GM12878 (cell line): ENCODE measurements at regions not wholly inside any gene's neighbourhood (a gene's known extent, or its start where the extent isn't known, plus 50 kb on each side); places are given as distances from the start of the nearest gene placed in this dataset.

Experiments used
- ATAC-seq: fragments of 200-7000 bp; cut with Tn5 transposase; 3 replicates; pipeline ENCODE4 v1.9.1; 2020; ENCODE audit warnings: mild to moderate bottlenecking, moderate library complexity
- BruUV-seq: library from RNA; stranded (reverse); fragments of 400-500 nt; replicated peaks from 2 replicates; lab custom pipeline; 2021; lab: Mats Ljungman, UMichigan
- CTCF ChIA-PET: fragments of 300-600 bp; sonication (Branson Sonifier 250); formaldehyde crosslinking; extraction: SDS; loops from one replicate; lab custom pipeline; 2021; ENCODE audit warnings: inconsistent platforms; lab: Yijun Ruan, JAX
- POLR2A ChIA-PET: fragments of 350-600 bp; formaldehyde crosslinking; extraction: SDS; loops from one replicate; lab custom pipeline; 2021; ENCODE audit warnings: inconsistent platforms; lab: Charles Lee
- RAD21 ChIA-PET: fragments of 300-600 bp; sonication (Branson Sonifier 250); formaldehyde crosslinking; loops from one replicate; lab custom pipeline; 2023; ENCODE audit warnings: antibody characterized with exemption; ENCODE audit not compliant: unreplicated experiment; lab: Charles Lee
- SMC1A ChIA-PET: fragments of 300-600 bp; sonication (Branson Sonifier 250); formaldehyde crosslinking; loops from one replicate; lab custom pipeline; 2023; ENCODE audit not compliant: unreplicated experiment, uncharacterized antibody; lab: Charles Lee
- DNase-seq: peaks from one replicate; pipeline ENCODE4 v3.0.0-alpha.2; 2011; ENCODE audit warnings: low read depth, low spot score
- FAIRE-seq: peaks from 3 replicates; lab custom pipeline; 2011; peaks lifted over from hg19 to GRCh38; lab: Jason Lieb, UNC
- H2AFZ ChIP-seq: 2 replicates; pipeline ENCODE4 v1.6.0; 2011; ENCODE audit warnings: low read depth, low read length, control low read depth; ENCODE audit not compliant: control insufficient read depth
- H3K27ac ChIP-seq: 2 replicates; pipeline ENCODE4 v1.5.1; 2011; ENCODE audit warnings: control low read depth; ENCODE audit not compliant: control insufficient read depth, insufficient read depth
- H3K27me3 ChIP-seq, 2 experiments: replicated peaks in 1 of 2; 2 replicates each; pipeline versions ENCODE4 v1.6.0 to v1.6.1; 2011; ENCODE audit warnings: low read length in 1 of 2; ENCODE audit not compliant: control insufficient read depth in 2 of 2, insufficient read depth in 2 of 2
- H3K36me3 ChIP-seq, 2 experiments: 2 replicates each; pipeline ENCODE4 v1.5.1; 2011; ENCODE audit warnings: low read length in 1 of 2; ENCODE audit not compliant: control insufficient read depth in 2 of 2, insufficient read depth in 2 of 2
- H3K4me1 ChIP-seq: 2 replicates; pipeline ENCODE4 v1.6.1; 2011; ENCODE audit warnings: mild to moderate bottlenecking, low read length, moderate library complexity, mixed read lengths; ENCODE audit not compliant: control insufficient read depth, insufficient read depth
- H3K4me2 ChIP-seq: 2 replicates; pipeline ENCODE4 v1.6.0; 2011; ENCODE audit warnings: control low read depth; ENCODE audit not compliant: control insufficient read depth, insufficient read depth
- H3K4me3 ChIP-seq: fragments of 200-600 bp; sonication (generic); 2 replicates; pipeline ENCODE4 v1.5.1; 2016
- H3K79me2 ChIP-seq: 2 replicates; pipeline ENCODE4 v1.6.0; 2011; ENCODE audit warnings: low read length; ENCODE audit not compliant: control insufficient read depth, insufficient read depth
- H3K9ac ChIP-seq: 2 replicates; pipeline ENCODE4 v1.8.0; 2011; ENCODE audit warnings: low read length, control low read depth, mixed read lengths; ENCODE audit not compliant: control insufficient read depth, insufficient read depth
- H3K9me3 ChIP-seq: replicated peaks from 3 replicates; pipeline ENCODE4 v1.5.1; 2011; ENCODE audit warnings: mild to moderate bottlenecking, low read length; ENCODE audit not compliant: control insufficient read depth, insufficient read depth
- H4K20me1 ChIP-seq: 2 replicates; pipeline ENCODE4 v1.6.0; 2011; ENCODE audit not compliant: control insufficient read depth, insufficient read depth
- EP300 ChIP-seq, 2 experiments: fragments of 150-350 bp in 1 of 2; IDR thresholded peaks; 2 replicates each; pipeline ENCODE4 v1.6.1; 2011 to 2012; ENCODE audit warnings: low read depth in 2 of 2, low read length in 2 of 2, borderline replicate concordance in 1 of 2, improper control_type of control experiment in 1 of 2, inconsistent platforms in 1 of 2; ENCODE audit not compliant: control insufficient read depth in 1 of 2
- ETV6 ChIP-seq, 2 experiments: fragments of 450-650 bp in 1 of 2; IDR thresholded peaks in 1 of 2; conservative IDR thresholded peaks in 1 of 2; 2 replicates each; pipeline ENCODE4 v1.6.1; 2014; ENCODE audit warnings: antibody characterized with exemption in 1 of 2, borderline replicate concordance in 1 of 2, low read depth in 1 of 2, mild to moderate bottlenecking in 1 of 2, moderate library complexity in 1 of 2
- JUNB ChIP-seq: IDR thresholded peaks from 2 replicates; pipeline ENCODE4 v1.6.1; 2016; ENCODE audit warnings: antibody characterized with exemption, mild to moderate bottlenecking
- MYC ChIP-seq: IDR thresholded peaks from 2 replicates; pipeline ENCODE4 v1.6.1; 2011; ENCODE audit warnings: mild to moderate bottlenecking, low read length, moderate library complexity, inconsistent platforms; ENCODE audit not compliant: insufficient read depth, insufficient replicate concordance, insufficient read length, severe bottlenecking
- POLR2A ChIP-seq: IDR thresholded peaks from 2 replicates; pipeline ENCODE4 v1.6.1; 2011; ENCODE audit warnings: low read depth, mild to moderate bottlenecking, low read length
- RAD21 ChIP-seq: IDR thresholded peaks from 2 replicates; pipeline ENCODE4 v1.6.1; 2011; ENCODE audit warnings: mild to moderate bottlenecking, low read depth, low read length, moderate library complexity; ENCODE audit not compliant: insufficient read depth
- ZNF687 ChIP-seq: fragments of 450-650 bp; IDR thresholded peaks from 2 replicates; pipeline ENCODE4 v1.6.1; 2017; ENCODE audit warnings: mild to moderate bottlenecking, moderate library complexity
- WGBS: methylation state at CpG from one replicate; pipeline ENCODE4 v1.1.6; 2016; ENCODE audit warnings: low lambda C conversion rate; ENCODE audit not compliant: insufficient replicate concordance, insufficient coverage; ENCODE audit errors: missing lambda C conversion rate; 5-methylcytosine and 5-hydroxymethylcytosine counted together
- in situ Hi-C: fragments of 300-500 bp; cut with MboI; formaldehyde crosslinking; loops from 9 replicates; pipeline ENCODE4 v1.14.3; 2018; ENCODE audit warnings: mixed read lengths
- intact Hi-C: fragments of 100-400 bp; cut with micrococcal nuclease; formaldehyde crosslinking; loops from one replicate; pipeline ENCODE4 v1.14.2; 2022; ENCODE audit not compliant: unreplicated experiment
- TF ChIP-seq, protein P1 (sequence below): fragments of 450-650 bp; formaldehyde crosslinking; IDR thresholded peaks from 2 replicates; pipeline ENCODE4 v1.4.0; 2022; ENCODE audit warnings: mild to moderate bottlenecking, moderate library complexity
- TF ChIP-seq, protein P2 (sequence below): IDR thresholded peaks from 2 replicates; pipeline ENCODE4 v1.6.1; 2012; ENCODE audit warnings: mild to moderate bottlenecking, low read depth, low read length

- no peak overlapping the region for H3K27ac ChIP-seq
- RAD21 ChIA-PET: no interaction called here
- H3K9me3 ChIP-seq: no peaks in the 10 kb centered on the region; the same call in 2 of the 3 replicates
- CTCF ChIA-PET: no interaction called here
- H3K36me3 ChIP-seq: no peaks in the 10 kb centered on the region
- H3K4me1 ChIP-seq: no peaks in the 10 kb centered on the region
- no peak overlapping the region for H3K9ac ChIP-seq
- no peaks in the 10 kb centered on the region for H3K79me2 ChIP-seq
- no TSS peak for BruUV-seq
- intact Hi-C loops: no loop called here
- no peak overlapping the region for H3K4me2 ChIP-seq
- POLR2A ChIA-PET: no interaction called here
- no peak overlapping the region for H2AFZ ChIP-seq
- no peak for DNase-seq
- SMC1A ChIA-PET: no interaction called here
- no peak overlapping the region for H3K4me3 ChIP-seq
- in situ Hi-C loops: no loop called here
- no peak for FAIRE-seq
- H4K20me1 ChIP-seq: no peaks in the 10 kb centered on the region
- 37% methylated on average over 22 of the region's 22 CpGs for WGBS
- ATAC-seq: no peak
- H3K27me3 ChIP-seq: no peaks in the 10 kb centered on the region; a peak in 1 of 4 replicates
- TF ChIP-seq ETV6 (conservative IDR thresholded peaks at IDR 0.05 in 1 of 2, IDR thresholded peaks at IDR 0.05 in 1 of 2; ENCODE audit: borderline replicate concordance in 1 of 2, low read depth in 1 of 2): no peak
- no peak for TF ChIP-seq RAD21
- no peak for TF ChIP-seq MYC
- TF ChIP-seq, protein P1, sequence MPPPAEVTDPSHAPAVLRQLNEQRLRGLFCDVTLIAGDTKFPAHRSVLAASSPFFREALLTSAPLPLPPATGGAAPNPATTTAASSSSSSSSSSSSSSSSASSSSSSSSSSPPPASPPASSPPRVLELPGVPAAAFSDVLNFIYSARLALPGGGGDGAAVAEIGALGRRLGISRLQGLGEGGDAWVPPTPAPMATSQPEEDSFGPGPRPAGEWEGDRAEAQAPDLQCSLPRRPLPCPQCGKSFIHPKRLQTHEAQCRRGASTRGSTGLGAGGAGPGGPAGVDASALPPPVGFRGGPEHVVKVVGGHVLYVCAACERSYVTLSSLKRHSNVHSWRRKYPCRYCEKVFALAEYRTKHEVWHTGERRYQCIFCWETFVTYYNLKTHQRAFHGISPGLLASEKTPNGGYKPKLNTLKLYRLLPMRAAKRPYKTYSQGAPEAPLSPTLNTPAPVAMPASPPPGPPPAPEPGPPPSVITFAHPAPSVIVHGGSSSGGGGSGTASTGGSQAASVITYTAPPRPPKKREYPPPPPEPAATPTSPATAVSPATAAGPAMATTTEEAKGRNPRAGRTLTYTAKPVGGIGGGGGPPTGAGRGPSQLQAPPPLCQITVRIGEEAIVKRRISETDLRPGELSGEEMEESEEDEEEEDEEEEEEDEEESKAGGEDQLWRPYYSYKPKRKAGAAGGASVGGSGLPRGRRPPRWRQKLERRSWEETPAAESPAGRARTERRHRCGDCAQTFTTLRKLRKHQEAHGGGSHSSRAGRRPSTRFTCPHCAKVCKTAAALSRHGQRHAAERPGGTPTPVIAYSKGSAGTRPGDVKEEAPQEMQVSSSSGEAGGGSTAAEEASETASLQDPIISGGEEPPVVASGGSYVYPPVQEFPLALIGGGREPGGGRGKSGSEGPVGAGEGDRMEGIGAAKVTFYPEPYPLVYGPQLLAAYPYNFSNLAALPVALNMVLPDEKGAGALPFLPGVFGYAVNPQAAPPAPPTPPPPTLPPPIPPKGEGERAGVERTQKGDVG: no peak
- no peak for TF ChIP-seq EP300 (IDR thresholded peaks at IDR 0.05; ENCODE audit: borderline replicate concordance in 1 of 2, control insufficient read depth in 1 of 2, low read depth in 2 of 2, low read length in 2 of 2)
- TF ChIP-seq ZNF687: no peak
- TF ChIP-seq, protein P2, sequence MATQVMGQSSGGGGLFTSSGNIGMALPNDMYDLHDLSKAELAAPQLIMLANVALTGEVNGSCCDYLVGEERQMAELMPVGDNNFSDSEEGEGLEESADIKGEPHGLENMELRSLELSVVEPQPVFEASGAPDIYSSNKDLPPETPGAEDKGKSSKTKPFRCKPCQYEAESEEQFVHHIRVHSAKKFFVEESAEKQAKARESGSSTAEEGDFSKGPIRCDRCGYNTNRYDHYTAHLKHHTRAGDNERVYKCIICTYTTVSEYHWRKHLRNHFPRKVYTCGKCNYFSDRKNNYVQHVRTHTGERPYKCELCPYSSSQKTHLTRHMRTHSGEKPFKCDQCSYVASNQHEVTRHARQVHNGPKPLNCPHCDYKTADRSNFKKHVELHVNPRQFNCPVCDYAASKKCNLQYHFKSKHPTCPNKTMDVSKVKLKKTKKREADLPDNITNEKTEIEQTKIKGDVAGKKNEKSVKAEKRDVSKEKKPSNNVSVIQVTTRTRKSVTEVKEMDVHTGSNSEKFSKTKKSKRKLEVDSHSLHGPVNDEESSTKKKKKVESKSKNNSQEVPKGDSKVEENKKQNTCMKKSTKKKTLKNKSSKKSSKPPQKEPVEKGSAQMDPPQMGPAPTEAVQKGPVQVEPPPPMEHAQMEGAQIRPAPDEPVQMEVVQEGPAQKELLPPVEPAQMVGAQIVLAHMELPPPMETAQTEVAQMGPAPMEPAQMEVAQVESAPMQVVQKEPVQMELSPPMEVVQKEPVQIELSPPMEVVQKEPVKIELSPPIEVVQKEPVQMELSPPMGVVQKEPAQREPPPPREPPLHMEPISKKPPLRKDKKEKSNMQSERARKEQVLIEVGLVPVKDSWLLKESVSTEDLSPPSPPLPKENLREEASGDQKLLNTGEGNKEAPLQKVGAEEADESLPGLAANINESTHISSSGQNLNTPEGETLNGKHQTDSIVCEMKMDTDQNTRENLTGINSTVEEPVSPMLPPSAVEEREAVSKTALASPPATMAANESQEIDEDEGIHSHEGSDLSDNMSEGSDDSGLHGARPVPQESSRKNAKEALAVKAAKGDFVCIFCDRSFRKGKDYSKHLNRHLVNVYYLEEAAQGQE: no peak
- no peak for TF ChIP-seq POLR2A
- no peak for TF ChIP-seq JUNB
Observed at GRCh38 chr14:104353921-104354701, 215.7 kb downstream of the KIF26A start.
